SU-DHL-6 (cell line): ENCODE measurements at regions not wholly inside any gene's neighbourhood (a gene's known extent, or its start where the extent isn't known, plus 50 kb on each side); places are given as distances from the start of the nearest gene placed in this dataset.

Experiments used
- H2AFZ ChIP-seq: fragments of 200-600 bp; sonication (generic); 2 replicates; pipeline ENCODE4 v1.6.1; 2014; ENCODE audit warnings: low read depth, mild to moderate bottlenecking, moderate library complexity, mixed read lengths, antibody characterized with exemption, low read length; ENCODE audit not compliant: severe bottlenecking
- H3F3A ChIP-seq: fragments of 200-600 bp; shearing (Covaris generic); 2 replicates; pipeline ENCODE4 v1.6.0; 2016; ENCODE audit warnings: antibody characterized with exemption, mild to moderate bottlenecking; ENCODE audit not compliant: insufficient read depth
- H3K27ac ChIP-seq: fragments of 200-600 bp; sonication (generic); 2 replicates; pipeline ENCODE4 v1.5.1; 2016; ENCODE audit warnings: low read depth, mild to moderate bottlenecking, low read length, moderate library complexity, mixed read lengths
- H3K27me3 ChIP-seq: fragments of 200-600 bp; sonication (generic), shearing (Covaris generic); 2 replicates; pipeline ENCODE4 v1.6.0; 2014; ENCODE audit warnings: mild to moderate bottlenecking, low read length
- H3K36me3 ChIP-seq: fragments of 200-600 bp; sonication (generic); 2 replicates; pipeline ENCODE4 v1.6.1; 2014; ENCODE audit warnings: mild to moderate bottlenecking, low read length, mixed read lengths
- H3K4me2 ChIP-seq: fragments of 300-600, 200-600 bp; shearing (Covaris generic), sonication (generic); 2 replicates; pipeline ENCODE4 v1.6.0; 2014; ENCODE audit warnings: low read length, low read depth, mild to moderate bottlenecking; ENCODE audit not compliant: poor library complexity, severe bottlenecking
- H3K4me3 ChIP-seq: fragments of 200-600 bp; sonication (generic); 2 replicates; pipeline ENCODE4 v1.5.1; 2014; ENCODE audit warnings: antibody characterized with exemption, low read length, mild to moderate bottlenecking, mixed read lengths; ENCODE audit not compliant: insufficient read depth, poor library complexity, severe bottlenecking
- H3K79me2 ChIP-seq: fragments of 200-600 bp; sonication (generic); 2 replicates; pipeline ENCODE4 v1.6.1; 2014; ENCODE audit warnings: mild to moderate bottlenecking, low read length, moderate library complexity; ENCODE audit not compliant: insufficient read depth
- H3K9ac ChIP-seq: fragments of 200-600 bp; sonication (generic); 2 replicates; pipeline ENCODE4 v1.7.0; 2014; ENCODE audit warnings: mild to moderate bottlenecking, low read length
- H3K9me2 ChIP-seq: fragments of 200-600 bp; sonication (generic); replicated peaks from 2 replicates; pipeline ENCODE4 v1.6.1; 2014; ENCODE audit warnings: low read length; ENCODE audit not compliant: insufficient read depth
- H3K9me3 ChIP-seq: fragments of 200-600 bp; sonication (generic); 2 replicates; pipeline ENCODE4 v1.6.1; 2014; ENCODE audit warnings: low read length, mixed read lengths; ENCODE audit not compliant: insufficient read depth
- H4K20me1 ChIP-seq: fragments of 200-600 bp; sonication (generic); 2 replicates; pipeline ENCODE4 v1.6.1; 2014; ENCODE audit warnings: low read depth, mild to moderate bottlenecking, antibody characterized with exemption, low read length, moderate library complexity, mixed read lengths
- EZH2phosphoT487 ChIP-seq: fragments of 200-600 bp; sonication (generic), shearing (Covaris generic); conservative IDR thresholded peaks from 2 replicates; pipeline ENCODE4 v1.6.1; 2018; ENCODE audit warnings: mild to moderate bottlenecking, antibody characterized with exemption, low read length, moderate library complexity, mixed read lengths
- TF ChIP-seq, protein P1 (sequence below): fragments of 200-600 bp; sonication (generic); IDR thresholded peaks from one replicate; pipeline ENCODE4 v1.5.1; 2017; ENCODE audit warnings: antibody characterized with exemption, mild to moderate bottlenecking, low read length, moderate library complexity; ENCODE audit not compliant: insufficient read depth, poor library complexity, severe bottlenecking

DNA sequence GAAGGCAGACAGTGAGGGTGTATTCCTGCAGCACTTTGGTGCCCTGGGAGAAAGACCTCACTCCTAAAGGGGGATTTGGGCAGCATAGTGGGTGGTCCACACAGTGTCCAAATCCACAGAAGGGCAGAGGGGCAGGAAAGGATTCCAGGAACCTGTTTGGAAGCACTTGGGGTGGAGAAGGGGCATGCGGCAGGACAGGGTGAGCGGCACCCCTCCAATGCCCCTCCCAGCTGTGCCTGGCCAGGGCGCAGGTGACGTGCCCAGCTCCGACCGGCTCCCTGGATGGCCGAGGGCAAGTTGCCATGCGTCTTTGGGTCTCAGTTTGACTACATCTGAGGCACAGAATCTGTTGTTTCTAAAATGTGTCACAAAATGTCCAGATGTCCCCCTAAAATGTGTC, 66.5 kb upstream of the HMX1 start:
- Histone ChIP-seq H3K9ac (no peak overlapping the region), H3K36me3 (no peaks in the 10 kb centered on the region), H3K9me3 (peaks cover 5% of the 10 kb centered on the region; the same call in 1 of the 2 replicates), H3K9me2 (no peaks in the 10 kb centered on the region), H3K27me3 (no peaks in the 10 kb centered on the region), H3F3A (no peaks in the 10 kb centered on the region), H4K20me1 (no peaks in the 10 kb centered on the region), H3K4me2 (no peak overlapping the region), H2AFZ (no peak overlapping the region), H3K4me3 (no peak overlapping the region), H3K79me2 (no peaks in the 10 kb centered on the region), H3K27ac (no peak overlapping the region)
- TF ChIP-seq, protein P1, sequence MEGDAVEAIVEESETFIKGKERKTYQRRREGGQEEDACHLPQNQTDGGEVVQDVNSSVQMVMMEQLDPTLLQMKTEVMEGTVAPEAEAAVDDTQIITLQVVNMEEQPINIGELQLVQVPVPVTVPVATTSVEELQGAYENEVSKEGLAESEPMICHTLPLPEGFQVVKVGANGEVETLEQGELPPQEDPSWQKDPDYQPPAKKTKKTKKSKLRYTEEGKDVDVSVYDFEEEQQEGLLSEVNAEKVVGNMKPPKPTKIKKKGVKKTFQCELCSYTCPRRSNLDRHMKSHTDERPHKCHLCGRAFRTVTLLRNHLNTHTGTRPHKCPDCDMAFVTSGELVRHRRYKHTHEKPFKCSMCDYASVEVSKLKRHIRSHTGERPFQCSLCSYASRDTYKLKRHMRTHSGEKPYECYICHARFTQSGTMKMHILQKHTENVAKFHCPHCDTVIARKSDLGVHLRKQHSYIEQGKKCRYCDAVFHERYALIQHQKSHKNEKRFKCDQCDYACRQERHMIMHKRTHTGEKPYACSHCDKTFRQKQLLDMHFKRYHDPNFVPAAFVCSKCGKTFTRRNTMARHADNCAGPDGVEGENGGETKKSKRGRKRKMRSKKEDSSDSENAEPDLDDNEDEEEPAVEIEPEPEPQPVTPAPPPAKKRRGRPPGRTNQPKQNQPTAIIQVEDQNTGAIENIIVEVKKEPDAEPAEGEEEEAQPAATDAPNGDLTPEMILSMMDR = no peak
- TF ChIP-seq EZH2phosphoT487 = no peak

DNA sequence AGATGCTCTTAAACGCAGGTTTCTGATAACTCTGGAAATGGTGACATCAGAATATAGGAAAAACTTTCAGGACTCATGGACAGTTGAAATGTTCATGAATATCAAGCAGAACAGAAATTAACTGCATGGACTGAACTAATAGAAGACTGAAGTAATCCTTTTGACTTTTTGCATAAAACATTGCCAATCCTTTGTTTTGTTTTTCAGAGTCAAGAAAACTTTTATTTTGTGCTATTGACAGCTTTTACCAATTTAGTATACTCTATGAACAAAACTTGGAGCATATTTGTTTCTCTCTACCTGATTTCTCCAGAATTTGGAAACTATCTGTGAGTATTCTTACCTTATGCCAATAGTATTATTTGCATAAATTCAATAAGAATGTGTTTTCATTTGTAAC, 61.2 kb upstream of the HMX1 start:
- TF ChIP-seq, protein P1 = no peak
- TF ChIP-seq EZH2phosphoT487 = no peak
- Histone ChIP-seq H3K9me2 (no peaks in the 10 kb centered on the region), H3K4me3 (no peak overlapping the region), H2AFZ (no peak overlapping the region), H3K9me3 (peaks cover 10% of the 10 kb centered on the region; the same call in 1 of the 2 replicates), H4K20me1 (no peaks in the 10 kb centered on the region), H3F3A (no peaks in the 10 kb centered on the region), H3K27me3 (no peaks in the 10 kb centered on the region), H3K27ac (no peak overlapping the region), H3K4me2 (no peak overlapping the region), H3K9ac (no peak overlapping the region), H3K36me3 (no peaks in the 10 kb centered on the region), H3K79me2 (no peaks in the 10 kb centered on the region)

DNA sequence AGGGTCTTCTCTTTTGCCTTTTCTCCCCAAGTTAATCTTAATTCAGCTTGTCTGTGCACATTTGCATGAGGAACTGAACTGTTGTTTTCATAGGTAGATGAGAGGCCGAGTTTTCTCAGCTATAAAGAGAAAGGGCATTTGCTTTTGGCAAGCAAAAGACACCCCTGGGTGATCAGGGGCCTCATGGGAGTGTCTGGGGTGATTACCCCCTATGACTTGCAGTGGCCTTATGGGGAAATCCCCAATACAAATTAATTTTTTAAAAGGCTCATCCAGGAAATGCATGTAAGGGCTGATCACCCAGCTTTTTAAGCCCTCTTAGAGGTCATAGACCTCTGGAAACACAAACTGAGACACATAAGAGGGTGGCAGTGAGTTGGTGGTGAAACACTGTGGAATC, 56.4 kb upstream of the HMX1 start:
- no peak overlapping the region for H3K9ac ChIP-seq
- no peaks in the 10 kb centered on the region for H4K20me1 ChIP-seq
- no peak overlapping the region for H3K4me2 ChIP-seq
- H3K36me3 ChIP-seq = no peaks in the 10 kb centered on the region
- no peak overlapping the region for H3K27ac ChIP-seq
- H3K27me3 ChIP-seq = no peaks in the 10 kb centered on the region
- TF ChIP-seq, protein P1 = no peak
- no peak for TF ChIP-seq EZH2phosphoT487
- no peaks in the 10 kb centered on the region for H3K9me2 ChIP-seq
- H3K79me2 ChIP-seq = no peaks in the 10 kb centered on the region
- no peak overlapping the region for H3K4me3 ChIP-seq
- no peak overlapping the region for H2AFZ ChIP-seq
- H3K9me3 ChIP-seq = peaks cover 5% of the 10 kb centered on the region; the same call in 1 of the 2 replicates
- H3F3A ChIP-seq = no peaks in the 10 kb centered on the region
